HG03469 (cell line): ENCODE measurements at regions not wholly inside any gene's neighbourhood (a gene's known extent, or its start where the extent isn't known, plus 50 kb on each side); places are given as distances from the start of the nearest gene placed in this dataset.
"Not testable (repeated sequence)": the region's sequence is repeated elsewhere in the genome, so short reads cannot be mapped to it uniquely, and the experiment has no call there.

Source experiments
- ATAC-seq: cut with Tn5 transposase; IDR thresholded peaks from one replicate; pipeline ENCODE4 v1.9.1; 2021; ENCODE audit warnings: mild to moderate bottlenecking, moderate library complexity, moderate number of reproducible peaks; ENCODE audit not compliant: unreplicated experiment

GRCh38 chr15:98315971-98316370 lies 332.4 kb upstream of the IGF1R start:
- ATAC-seq = no peak

GRCh38 chr15:98321896-98322295 lies 326.4 kb upstream of the IGF1R start:
- no peak for ATAC-seq

- ATAC-seq = no peak
These were observed 325.8 kb upstream of the IGF1R start for GRCh38 chr15:98322581-98322980.

DNA sequence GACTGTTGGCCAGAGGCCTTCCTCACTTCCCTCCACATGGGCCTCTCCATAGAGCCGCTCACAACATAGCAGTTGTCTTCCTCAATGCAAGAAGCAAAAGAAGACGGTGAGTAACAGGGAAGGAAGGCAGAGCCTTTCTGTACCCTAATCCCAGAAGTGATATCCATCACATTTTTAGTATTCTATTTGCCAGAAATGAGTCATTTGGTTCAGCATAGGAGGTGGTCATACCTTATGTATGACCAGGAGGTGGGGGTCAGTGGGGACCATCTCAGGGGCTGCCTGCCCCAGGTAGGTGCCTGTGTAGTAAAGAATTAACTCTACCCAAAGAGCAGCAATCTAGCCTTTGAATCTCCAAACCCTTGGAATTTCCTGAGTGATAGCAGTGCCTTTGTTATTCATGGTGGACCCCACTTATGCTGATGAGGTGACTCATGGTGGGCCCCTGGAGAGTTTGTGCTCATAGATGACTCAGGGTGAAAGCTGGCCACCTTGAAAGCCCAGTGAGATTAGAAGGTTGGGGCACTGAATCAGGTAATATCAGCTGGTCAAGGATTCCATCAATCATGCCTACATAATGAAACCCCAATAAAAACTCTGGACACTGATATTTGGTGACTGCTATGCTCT lies 323.9 kb upstream of the IGF1R start:
- ATAC-seq = no peak

GRCh38 chr15:98326804-98327203 lies 321.5 kb upstream of the IGF1R start:
- ATAC-seq = no peak

DNA sequence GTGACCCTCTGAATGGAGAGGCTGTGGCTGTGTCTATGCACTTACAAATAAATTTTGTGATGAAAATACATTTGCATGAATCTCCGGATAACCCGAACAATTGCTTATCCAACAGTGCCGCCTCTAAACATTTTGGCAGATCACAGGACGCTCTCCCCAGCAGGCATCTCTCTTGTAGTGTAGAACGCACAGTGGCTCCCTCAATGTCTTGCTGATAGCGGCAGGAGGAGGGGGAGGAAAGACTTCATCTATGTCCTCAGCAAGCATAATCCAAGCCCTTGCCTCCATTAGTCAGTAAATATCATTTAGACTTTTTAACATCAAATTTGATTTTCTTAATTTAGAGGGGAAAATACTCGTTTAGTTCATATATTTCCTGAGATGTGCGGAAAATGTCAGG lies 318.1 kb upstream of the IGF1R start:
- no peak for ATAC-seq

GRCh38 chr15:98330692-98331435 lies 317.5 kb upstream of the IGF1R start:
- ATAC-seq = no peak

- ATAC-seq = no peak
These were observed 316.7 kb upstream of the IGF1R start for GRCh38 chr15:98331676-98332075.

GRCh38 chr15:98333251-98333650 lies 315.1 kb upstream of the IGF1R start:
- no peak for ATAC-seq

GRCh38 chr15:98342911-98343310 lies 305.4 kb upstream of the IGF1R start:
- ATAC-seq = no peak

DNA sequence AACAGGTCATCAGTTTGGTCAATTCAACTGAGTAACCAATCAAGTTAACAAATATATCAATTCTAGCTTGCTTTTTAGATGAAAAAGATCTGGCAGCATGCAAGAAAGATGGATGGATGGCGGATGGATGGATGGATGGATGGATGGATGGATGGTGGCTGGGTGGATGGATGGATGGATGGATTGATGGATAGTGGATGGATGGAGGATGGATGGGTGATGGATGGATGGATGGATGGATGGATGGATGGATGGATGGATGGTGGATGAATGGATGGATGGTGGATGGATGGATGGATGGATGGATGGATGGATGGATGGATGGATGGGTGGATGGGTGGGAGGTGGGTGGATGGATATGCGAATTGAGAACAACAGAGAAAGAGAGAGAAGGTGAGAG lies 303.7 kb upstream of the IGF1R start:
- no peak for ATAC-seq

- ATAC-seq = no peak
These were observed 301.3 kb upstream of the IGF1R start for GRCh38 chr15:98347001-98347400.

DNA sequence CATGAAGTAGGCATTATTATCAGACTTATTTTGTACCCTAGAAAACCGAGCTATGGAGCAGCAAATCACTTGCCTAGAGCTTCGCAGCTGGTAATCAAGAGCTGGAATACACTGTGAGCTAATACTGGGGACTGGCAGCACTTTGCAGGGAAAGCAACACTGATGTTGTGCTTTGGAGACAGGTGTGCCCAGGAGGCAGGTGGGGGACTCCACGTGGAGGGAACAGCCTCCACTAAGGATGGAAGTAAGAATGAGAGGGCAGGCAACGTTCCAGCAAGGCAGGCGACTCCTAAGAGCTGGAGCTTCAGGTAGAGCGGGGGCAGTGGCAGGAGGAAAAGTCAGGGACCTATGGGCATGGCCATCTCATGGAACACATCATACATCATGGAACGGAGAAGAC lies 300.5 kb upstream of the IGF1R start:
- ATAC-seq = no peak

DNA sequence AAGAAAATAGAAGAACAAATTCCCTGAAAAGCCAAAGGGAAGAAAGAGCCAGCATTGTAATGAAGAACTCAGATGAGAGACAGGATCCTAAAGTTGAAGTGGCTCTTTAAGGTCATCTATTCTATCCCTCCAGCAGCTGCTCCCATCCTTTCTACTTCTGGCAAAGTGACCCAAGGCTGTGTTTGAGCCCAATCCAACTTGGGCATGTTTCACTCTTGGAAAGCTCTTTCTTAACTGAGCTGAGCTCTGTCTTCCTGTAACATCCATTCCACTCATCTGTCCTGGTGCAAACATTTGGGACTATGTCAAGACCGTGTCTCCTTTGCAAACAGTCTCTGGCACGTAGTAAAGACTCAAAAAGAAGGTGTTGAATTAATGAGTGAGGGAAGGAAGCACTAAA lies 298.1 kb upstream of the IGF1R start:
- ATAC-seq = no peak

- ATAC-seq = not testable (repeated sequence)
These were observed 290.1 kb upstream of the IGF1R start for GRCh38 chr15:98358274-98358673.

DNA sequence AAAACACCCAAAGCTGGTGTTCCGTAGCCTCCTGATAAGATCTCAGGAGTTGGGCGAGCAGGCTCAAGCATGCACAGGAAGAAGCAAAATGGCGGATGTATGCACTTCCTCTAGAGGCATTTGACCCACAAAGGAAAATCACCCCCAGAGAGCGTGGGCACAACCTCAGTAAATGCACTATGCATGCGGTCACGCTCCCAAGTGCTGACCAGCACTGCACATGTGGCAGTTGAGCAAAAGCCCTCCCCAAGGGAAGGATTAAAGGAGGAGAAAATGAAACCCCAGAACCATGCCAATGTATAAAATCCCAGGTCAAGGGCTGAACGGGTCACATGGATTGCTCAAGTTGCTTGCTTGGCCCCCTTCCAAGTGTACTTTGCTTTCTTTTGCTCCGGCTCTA lies 289.4 kb upstream of the IGF1R start:
- ATAC-seq = no peak

- no peak for ATAC-seq
These were observed 284.9 kb upstream of the IGF1R start for GRCh38 chr15:98363416-98363815.

DNA sequence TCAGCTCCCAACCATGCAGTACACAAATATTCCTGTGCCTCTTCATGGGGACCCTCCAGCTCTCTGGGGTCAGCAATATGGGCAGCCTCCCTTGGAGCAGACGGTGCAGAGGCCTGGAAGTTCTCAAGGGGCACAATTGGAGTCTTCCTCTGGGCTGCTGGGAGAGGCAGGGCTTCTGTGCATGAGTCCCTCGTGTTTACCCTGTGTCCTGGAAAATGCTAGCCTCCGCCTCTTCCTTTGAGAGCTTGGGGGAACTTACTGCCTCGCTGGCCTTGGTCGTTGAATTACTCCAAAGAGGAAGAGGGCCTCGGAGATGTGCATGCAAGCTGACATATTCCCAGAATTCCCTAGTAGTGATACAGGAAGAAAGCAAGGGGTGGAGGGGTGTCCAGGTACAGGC lies 284.4 kb upstream of the IGF1R start:
- ATAC-seq = no peak

- no peak for ATAC-seq
These were observed 279.1 kb upstream of the IGF1R start for GRCh38 chr15:98369081-98369716.

DNA sequence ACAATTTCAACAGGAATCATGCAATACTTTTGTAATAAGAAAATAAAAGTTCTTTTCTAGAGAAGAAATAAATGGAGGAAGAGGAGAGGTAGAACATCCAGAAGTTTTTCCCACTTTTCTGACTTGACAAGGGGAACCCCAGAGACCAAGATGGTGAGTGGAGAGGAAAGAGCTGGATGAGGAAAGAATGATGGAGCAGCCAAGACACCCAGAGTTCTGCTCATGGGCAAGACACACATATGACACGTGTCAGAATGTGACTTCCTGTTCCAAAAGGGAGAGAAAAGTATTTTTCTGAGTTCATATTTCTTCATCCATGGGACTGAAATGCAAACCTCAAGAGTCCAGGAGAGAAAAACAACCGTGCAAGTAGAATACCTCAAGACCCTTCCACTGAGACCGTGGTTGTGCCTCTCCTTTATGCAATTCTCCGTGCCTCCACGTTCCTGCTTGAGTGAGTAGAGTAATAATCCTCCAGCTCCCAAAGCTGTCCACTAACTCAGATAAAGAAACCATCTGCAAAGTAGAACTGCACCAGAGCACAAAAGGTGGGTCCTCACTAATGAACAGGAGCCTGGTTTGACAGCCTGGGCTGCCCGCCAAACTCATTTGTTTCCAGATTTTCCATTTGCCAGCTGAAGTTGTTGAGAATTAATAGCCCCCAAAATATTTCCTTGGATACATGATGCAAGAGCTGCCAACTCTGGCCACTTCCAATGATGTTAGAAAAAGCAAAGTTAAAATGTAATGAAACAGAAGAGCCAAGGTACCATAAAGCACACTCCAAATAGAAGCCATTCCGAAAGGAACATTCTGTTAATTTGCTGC lies 272.6 kb upstream of the IGF1R start:
- ATAC-seq = no peak

- no peak for ATAC-seq
These were observed 267.6 kb upstream of the IGF1R start for GRCh38 chr15:98380721-98381120.
